ENCODE measurements at regions not wholly inside any gene's neighbourhood (a gene's known extent, or its start where the extent isn't known, plus 50 kb on each side); places are given as distances from the start of the nearest gene placed in this dataset.

DNA sequence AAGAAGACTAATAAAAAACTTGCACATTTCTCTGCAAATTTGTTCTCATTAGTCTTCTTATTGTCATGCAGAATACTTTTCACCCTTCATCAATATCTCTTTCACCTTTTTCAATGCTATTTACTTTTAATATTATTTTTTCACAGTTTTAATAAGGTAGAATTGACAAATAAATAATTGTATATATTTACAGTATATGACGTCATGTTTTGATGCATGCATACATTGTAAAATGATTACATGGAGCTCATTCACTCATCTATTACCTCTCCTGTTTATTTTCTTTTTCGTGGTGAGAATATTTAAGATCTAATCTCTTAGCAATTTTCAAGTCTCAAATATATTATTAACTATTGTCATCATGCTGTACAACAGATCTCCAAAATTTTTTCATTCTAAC lies 658.2 kb upstream of the MKI67 start:
- no peak for TF ChIP-seq CTCF (IDR thresholded peaks at IDR 0.05)
- no peak for TF ChIP-seq POLR2A (IDR thresholded peaks at IDR 0.05)

Measured in sigmoid colon (tissue), 3 donors.